Left lung (tissue), 4 donors: ENCODE measurements at regions not wholly inside any gene's neighbourhood (a gene's known extent, or its start where the extent isn't known, plus 50 kb on each side); places are given as distances from the start of the nearest gene placed in this dataset.

Experiments
- ATAC-seq: fragments of 200-7000 bp; cut with Tn5 transposase; one replicate; pipeline ENCODE4 v1.9.1; 2020; ENCODE audit warnings: moderate library complexity
- DNase-seq, 4 donors: peaks; one replicate each; pipeline ENCODE4 v3.0.0-alpha.2; 2013 to 2020
- H3K27ac ChIP-seq, 2 donors: fragments of 200-600 bp; sonication (generic) in 1 of 2; one replicate each; pipeline versions ENCODE4 v1.5.0 to v1.8.0; 2020 to 2021
- H3K27me3 ChIP-seq, 2 donors: fragments of 200-600 bp; sonication (generic) in 1 of 2; one replicate each; pipeline versions ENCODE4 v1.5.0 to v1.8.0; 2020 to 2021
- H3K36me3 ChIP-seq, 2 donors: fragments of 200-600 bp; sonication (generic) in 1 of 2; one replicate each; pipeline versions ENCODE4 v1.5.0 to v1.8.0; 2020 to 2021
- H3K4me1 ChIP-seq, 2 donors: fragments of 200-600 bp; one replicate each; pipeline ENCODE4 v1.8.0; 2021
- H3K4me3 ChIP-seq, 2 donors: fragments of 200-600 bp; sonication (generic) in 1 of 2; one replicate each; pipeline versions ENCODE4 v1.5.0 to v1.8.0; 2020 to 2021; ENCODE audit warnings: mild to moderate bottlenecking in 1 of 2
- H3K9me3 ChIP-seq, 2 donors: fragments of 200-600 bp; sonication (generic) in 1 of 2; one replicate each; pipeline versions ENCODE4 v1.5.0 to v1.8.0; 2020 to 2021
- CTCF ChIP-seq, 2 donors: fragments of 200-600 bp; sonication (generic) in 1 of 2; IDR thresholded peaks; one replicate each; pipeline versions ENCODE4 v1.5.0 to v1.8.0; 2021; ENCODE audit warnings: antibody characterized with exemption in 2 of 2
- intact Hi-C, 2 donors: fragments of 100-400 bp; cut with DNase I; formaldehyde crosslinking; loops; one replicate each; pipeline versions ENCODE4 v1.11.2 to v1.14.2; 2022
- donor health status: DM: no; HTN: yes; CAD: no.
- donor health status: DM: no; HTN: no; CAD: no.

- intact Hi-C loops, result no loop called here
- H3K4me3 ChIP-seq, result no peak overlapping the region
- DNase-seq, result no peak
- H3K27me3 ChIP-seq, result no peaks in the 10 kb centered on the region
- no peak for ATAC-seq
- H3K27ac ChIP-seq, result no peak overlapping the region
- no peaks in the 10 kb centered on the region for H3K4me1 ChIP-seq
- TF ChIP-seq CTCF (IDR thresholded peaks at IDR 0.05), result no peak
- peaks cover 0 to 2% of the 10 kb centered on the region in 2 donors for H3K9me3 ChIP-seq
- no peaks in the 10 kb centered on the region for H3K36me3 ChIP-seq
These were observed 1193.1 kb upstream of the MIR17HG start for GRCh38 chr13:90154311-90154960.

- DNase-seq, result no peak
- Histone ChIP-seq H3K27me3 (no peaks in the 10 kb centered on the region), H3K36me3 (no peaks in the 10 kb centered on the region), H3K4me3 (no peak overlapping the region), H3K27ac (no peak overlapping the region), H3K4me1 (no peaks in the 10 kb centered on the region), H3K9me3 (peaks cover 0 to 5% of the 10 kb centered on the region in 2 donors)
- no peak for TF ChIP-seq CTCF (IDR thresholded peaks at IDR 0.05)
- intact Hi-C loops, result no loop called here
- ATAC-seq, result no peak
These were observed 1191.1 kb upstream of the MIR17HG start for GRCh38 chr13:90156390-90156789.

- H3K36me3 ChIP-seq, result no peaks in the 10 kb centered on the region
- H3K4me1 ChIP-seq, result no peaks in the 10 kb centered on the region
- no peak overlapping the region for H3K4me3 ChIP-seq
- DNase-seq, result no peak
- H3K27me3 ChIP-seq, result no peaks in the 10 kb centered on the region
- H3K27ac ChIP-seq, result no peak overlapping the region
- ATAC-seq, result no peak
- no peaks in the 10 kb centered on the region for H3K9me3 ChIP-seq
- intact Hi-C loops, result no loop called here
- TF ChIP-seq CTCF (IDR thresholded peaks at IDR 0.05), result no peak
These were observed 1178.5 kb upstream of the MIR17HG start for GRCh38 chr13:90168953-90169352.

- Histone ChIP-seq H3K9me3 (no peaks in the 10 kb centered on the region), H3K27ac (no peak overlapping the region), H3K4me3 (no peak overlapping the region), H3K4me1 (no peaks in the 10 kb centered on the region), H3K36me3 (no peaks in the 10 kb centered on the region), H3K27me3 (no peaks in the 10 kb centered on the region)
- intact Hi-C loops, result no loop called here
- TF ChIP-seq CTCF (IDR thresholded peaks at IDR 0.05), result no peak
- no peak for DNase-seq
- ATAC-seq, result no peak
These were observed 1177.3 kb upstream of the MIR17HG start for GRCh38 chr13:90170208-90170607.

- no peak overlapping the region for H3K27ac ChIP-seq
- no peaks in the 10 kb centered on the region for H3K27me3 ChIP-seq
- H3K36me3 ChIP-seq, result no peaks in the 10 kb centered on the region
- H3K4me1 ChIP-seq, result no peaks in the 10 kb centered on the region
- intact Hi-C loops, result no loop called here
- DNase-seq (no peak), ATAC-seq (no peak)
- H3K4me3 ChIP-seq, result no peak overlapping the region
- TF ChIP-seq CTCF (IDR thresholded peaks at IDR 0.05), result no peak
- H3K9me3 ChIP-seq, result no peaks in the 10 kb centered on the region
These were observed 1175.8 kb upstream of the MIR17HG start for GRCh38 chr13:90171649-90172048.
